ENCODE measurements at regions not wholly inside any gene's neighbourhood (a gene's known extent, or its start where the extent isn't known, plus 50 kb on each side); places are given as distances from the start of the nearest gene placed in this dataset.

GRCh38 chr5:33361781-33362180 lies 79.0 kb upstream of the TARS1 start:
- TF ChIP-seq EP300 (IDR thresholded peaks at IDR 0.05) (no peak), POLR2AphosphoS5 (IDR thresholded peaks at IDR 0.05) (no peak)
- H3K9me3 ChIP-seq = peaks cover 0 to 6% (median 0%) of the 10 kb centered on the region in 4 donors
- H3K4me1 ChIP-seq = peaks cover 0 to 16% (median 7%) of the 10 kb centered on the region in 4 donors
- WGBS, 5 donors = 88 to 100% (median 96%) methylated on average over 1 of the region's 1 CpG
- intact Hi-C loops (cut with DNase I; ENCODE audit: low total_unique reads) = no loop called here
- H3K27ac ChIP-seq = no peak overlapping the region
- H3K27me3 ChIP-seq = no peaks in the 10 kb centered on the region
- no peak for DNase-seq
- H3K36me3 ChIP-seq = no peaks in the 10 kb centered on the region
- no peak overlapping the region for H3K4me3 ChIP-seq

GRCh38 chr5:33362915-33363314 lies 77.8 kb upstream of the TARS1 start:
- peak in 1 of 2 donors; percentile 34 for DNase-seq
- Histone ChIP-seq H3K4me3 (no peak overlapping the region), H3K4me1 (peaks cover 0 to 16% (median 7%) of the 10 kb centered on the region in 4 donors), H3K27me3 (no peaks in the 10 kb centered on the region), H3K9me3 (peaks cover 0 to 6% (median 0%) of the 10 kb centered on the region in 4 donors), H3K27ac (peak overlapping the region in 3 of 5 donors; percentile 12 to 61 (median 60)), H3K36me3 (no peaks in the 10 kb centered on the region)
- WGBS, 5 donors = 11 to 24% (median 18%) methylated on average over 4 of the region's 4 CpGs
- peak in 1 of 3 donors; percentile 5 for TF ChIP-seq POLR2AphosphoS5 (IDR thresholded peaks at IDR 0.05)
- no peak for TF ChIP-seq POLR2A (IDR thresholded peaks at IDR 0.05)
- no peak for TF ChIP-seq EP300 (IDR thresholded peaks at IDR 0.05)
- intact Hi-C loops (cut with DNase I; ENCODE audit: low total_unique reads) = no loop called here

DNA sequence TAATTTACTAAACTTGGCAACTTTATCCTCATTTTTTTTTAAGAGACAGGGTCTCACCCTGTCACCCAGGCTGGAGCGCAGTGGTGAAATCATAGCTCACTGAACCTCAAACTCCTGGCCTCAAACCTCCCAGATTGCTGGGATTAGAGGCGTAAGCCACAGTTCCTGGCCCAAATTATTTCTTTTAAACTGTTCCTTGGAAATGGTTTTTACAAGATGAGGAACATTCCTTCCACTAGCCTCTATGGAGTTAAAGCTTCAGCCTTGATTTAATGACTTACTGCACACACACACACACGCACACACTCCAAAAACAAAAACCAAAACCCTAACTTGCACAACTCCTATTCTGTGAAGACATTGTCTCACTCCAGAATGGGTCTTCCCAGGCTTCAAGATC lies 77.2 kb upstream of the TARS1 start:
- H3K27ac ChIP-seq = peak overlapping the region in 3 of 5 donors; percentile 12 to 61 (median 60)
- intact Hi-C loops (cut with DNase I; ENCODE audit: low total_unique reads) = no loop called here
- TF ChIP-seq POLR2AphosphoS5 (IDR thresholded peaks at IDR 0.05) = no peak
- TF ChIP-seq, protein P1, sequence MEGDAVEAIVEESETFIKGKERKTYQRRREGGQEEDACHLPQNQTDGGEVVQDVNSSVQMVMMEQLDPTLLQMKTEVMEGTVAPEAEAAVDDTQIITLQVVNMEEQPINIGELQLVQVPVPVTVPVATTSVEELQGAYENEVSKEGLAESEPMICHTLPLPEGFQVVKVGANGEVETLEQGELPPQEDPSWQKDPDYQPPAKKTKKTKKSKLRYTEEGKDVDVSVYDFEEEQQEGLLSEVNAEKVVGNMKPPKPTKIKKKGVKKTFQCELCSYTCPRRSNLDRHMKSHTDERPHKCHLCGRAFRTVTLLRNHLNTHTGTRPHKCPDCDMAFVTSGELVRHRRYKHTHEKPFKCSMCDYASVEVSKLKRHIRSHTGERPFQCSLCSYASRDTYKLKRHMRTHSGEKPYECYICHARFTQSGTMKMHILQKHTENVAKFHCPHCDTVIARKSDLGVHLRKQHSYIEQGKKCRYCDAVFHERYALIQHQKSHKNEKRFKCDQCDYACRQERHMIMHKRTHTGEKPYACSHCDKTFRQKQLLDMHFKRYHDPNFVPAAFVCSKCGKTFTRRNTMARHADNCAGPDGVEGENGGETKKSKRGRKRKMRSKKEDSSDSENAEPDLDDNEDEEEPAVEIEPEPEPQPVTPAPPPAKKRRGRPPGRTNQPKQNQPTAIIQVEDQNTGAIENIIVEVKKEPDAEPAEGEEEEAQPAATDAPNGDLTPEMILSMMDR (IDR thresholded peaks at IDR 0.05) = no peak
- TF ChIP-seq POLR2A (IDR thresholded peaks at IDR 0.05) = no peak
- TF ChIP-seq EP300 (IDR thresholded peaks at IDR 0.05) = no peak

GRCh38 chr5:33364406-33364805 lies 76.4 kb upstream of the TARS1 start:
- intact Hi-C loops (cut with DNase I; ENCODE audit: low total_unique reads) = no loop called here
- 40 to 58% (median 46%) methylated on average over 2 of the region's 2 CpGs for WGBS, 5 donors
- H3K4me3 ChIP-seq = no peak overlapping the region
- peaks cover 0 to 6% (median 0%) of the 10 kb centered on the region in 4 donors for H3K9me3 ChIP-seq
- H3K36me3 ChIP-seq = no peaks in the 10 kb centered on the region
- peak in 1 of 2 donors; percentile 36 for DNase-seq
- H3K4me1 ChIP-seq = peaks cover 0 to 16% (median 7%) of the 10 kb centered on the region in 4 donors
- H3K27me3 ChIP-seq = no peaks in the 10 kb centered on the region
- no peak for TF ChIP-seq POLR2AphosphoS5 (IDR thresholded peaks at IDR 0.05)
- no peak for TF ChIP-seq POLR2A (IDR thresholded peaks at IDR 0.05)
- TF ChIP-seq EP300 (IDR thresholded peaks at IDR 0.05) = no peak
- TF ChIP-seq, protein P1 (IDR thresholded peaks at IDR 0.05) = no peak
- no peak overlapping the region for H3K27ac ChIP-seq

More for the DNA sequence above, 77.2 kb upstream of the TARS1 start:
- peak in 1 of 2 donors; percentile 19 for DNase-seq
- Histone ChIP-seq H3K9me3 (peaks cover 0 to 6% (median 0%) of the 10 kb centered on the region in 4 donors), H3K4me1 (peaks cover 0 to 16% (median 7%) of the 10 kb centered on the region in 4 donors), H3K4me3 (no peak overlapping the region), H3K27me3 (no peaks in the 10 kb centered on the region), H3K36me3 (no peaks in the 10 kb centered on the region)
- 77 to 93% (median 86%) methylated on average over 3 of the region's 3 CpGs for WGBS, 5 donors

DNA sequence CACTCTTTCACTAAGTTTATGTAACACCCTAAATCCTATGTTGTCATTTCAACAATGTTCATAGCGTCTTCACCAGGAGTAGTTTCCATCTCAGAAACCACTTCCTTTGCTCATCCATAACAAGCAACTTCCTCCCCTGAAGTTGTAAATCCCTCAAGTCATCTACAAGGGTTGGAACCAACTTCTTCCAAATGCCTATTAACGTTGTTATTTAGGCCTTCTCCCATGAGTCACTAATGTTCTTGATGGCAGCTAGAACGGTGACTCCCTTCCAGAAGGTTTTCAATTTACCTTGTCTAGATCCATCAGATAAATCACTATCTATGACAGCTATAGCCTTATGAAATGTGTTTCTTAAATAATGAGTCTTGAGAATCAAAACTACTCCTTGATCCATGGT lies 73.3 kb upstream of the TARS1 start:
- intact Hi-C loops (cut with DNase I; ENCODE audit: low total_unique reads) = no loop called here
- no peak overlapping the region for H3K27ac ChIP-seq
- H3K4me3 ChIP-seq = no peak overlapping the region
- TF ChIP-seq EP300 (IDR thresholded peaks at IDR 0.05) (no peak), POLR2AphosphoS5 (IDR thresholded peaks at IDR 0.05) (no peak), POLR2A (IDR thresholded peaks at IDR 0.05) (no peak)
- TF ChIP-seq, protein P1 (IDR thresholded peaks at IDR 0.05) = no peak
- DNase-seq = no peak
- peaks cover 0 to 17% (median 9%) of the 10 kb centered on the region in 4 donors for H3K4me1 ChIP-seq
- 59 to 83% (median 79%) methylated on average over 3 of the region's 3 CpGs for WGBS, 5 donors
- no peaks in the 10 kb centered on the region for H3K36me3 ChIP-seq
- H3K27me3 ChIP-seq = no peaks in the 10 kb centered on the region
- H3K9me3 ChIP-seq = no peaks in the 10 kb centered on the region

All from stomach (tissue), 8 donors.